ENCODE measurements at regions not wholly inside any gene's neighbourhood (a gene's known extent, or its start where the extent isn't known, plus 50 kb on each side); places are given as distances from the start of the nearest gene placed in this dataset.
"Not testable (repeated sequence)": the region's sequence is repeated elsewhere in the genome, so short reads cannot be mapped to it uniquely, and the experiment has no call there.

DNA sequence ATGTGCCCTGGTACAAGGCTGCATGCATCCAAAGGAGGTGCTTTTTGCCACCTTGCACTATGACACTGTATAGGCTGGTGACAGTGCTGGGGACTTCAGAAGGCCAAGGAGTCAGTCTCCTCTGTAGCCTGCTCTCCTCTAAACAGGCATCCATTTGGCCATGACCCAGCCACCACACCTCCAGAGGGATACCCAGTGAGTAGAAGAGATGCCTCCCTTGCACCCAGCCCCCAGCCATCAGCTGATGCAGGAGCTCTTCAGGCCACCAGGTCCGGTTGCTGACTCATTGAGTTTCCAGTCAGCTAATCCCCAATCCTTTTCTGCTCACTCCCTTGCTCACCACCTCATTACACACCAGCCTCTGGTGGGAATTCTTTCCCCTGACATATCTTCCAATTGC lies 99.8 kb downstream of the PJA1 start:
- Histone ChIP-seq H3K27ac (ENCODE audit: low read depth, low read length) (no peak overlapping the region), H3K4me3 (ENCODE audit: low read depth, low read length) (no peak overlapping the region), H3K27me3 (ENCODE audit: control insufficient read depth, insufficient read depth, low read length) (no peaks in the 10 kb centered on the region), H3K9me3 (ENCODE audit: control insufficient read depth, insufficient read depth, low read length) (no peaks in the 10 kb centered on the region)
- no peak for DNase-seq (ENCODE audit: low read depth, low spot score)
- ChIA-PET POLR2A (interaction anchor here (2.0 kb wide), 1 partner anchor 237 kb away, joined by 8 read pairs; the partner anchor contains the start of gene EFNB1), CTCF (interaction anchor here (3.1 kb wide), 1 partner anchor 237 kb away, joined by 16 read pairs; the partner anchor contains the start of gene EFNB1)
- TF ChIP-seq, protein P1, sequence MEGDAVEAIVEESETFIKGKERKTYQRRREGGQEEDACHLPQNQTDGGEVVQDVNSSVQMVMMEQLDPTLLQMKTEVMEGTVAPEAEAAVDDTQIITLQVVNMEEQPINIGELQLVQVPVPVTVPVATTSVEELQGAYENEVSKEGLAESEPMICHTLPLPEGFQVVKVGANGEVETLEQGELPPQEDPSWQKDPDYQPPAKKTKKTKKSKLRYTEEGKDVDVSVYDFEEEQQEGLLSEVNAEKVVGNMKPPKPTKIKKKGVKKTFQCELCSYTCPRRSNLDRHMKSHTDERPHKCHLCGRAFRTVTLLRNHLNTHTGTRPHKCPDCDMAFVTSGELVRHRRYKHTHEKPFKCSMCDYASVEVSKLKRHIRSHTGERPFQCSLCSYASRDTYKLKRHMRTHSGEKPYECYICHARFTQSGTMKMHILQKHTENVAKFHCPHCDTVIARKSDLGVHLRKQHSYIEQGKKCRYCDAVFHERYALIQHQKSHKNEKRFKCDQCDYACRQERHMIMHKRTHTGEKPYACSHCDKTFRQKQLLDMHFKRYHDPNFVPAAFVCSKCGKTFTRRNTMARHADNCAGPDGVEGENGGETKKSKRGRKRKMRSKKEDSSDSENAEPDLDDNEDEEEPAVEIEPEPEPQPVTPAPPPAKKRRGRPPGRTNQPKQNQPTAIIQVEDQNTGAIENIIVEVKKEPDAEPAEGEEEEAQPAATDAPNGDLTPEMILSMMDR (IDR thresholded peaks at IDR 0.05; ENCODE audit: low read depth, low read length) = no peak

- Histone ChIP-seq H3K27me3 (ENCODE audit: control insufficient read depth, insufficient read depth, low read length) (no peaks in the 10 kb centered on the region), H3K4me3 (ENCODE audit: low read depth, low read length) (no peak overlapping the region), H3K27ac (ENCODE audit: low read depth, low read length) (no peak overlapping the region), H3K9me3 (ENCODE audit: control insufficient read depth, insufficient read depth, low read length) (no peaks in the 10 kb centered on the region)
- ChIA-PET POLR2A (no interaction called here), CTCF (interaction anchor here (1.1 kb wide), 1 partner anchor 236 kb away, joined by 3 read pairs; no protein-coding TSS in a partner anchor)
- TF ChIP-seq, protein P1 (IDR thresholded peaks at IDR 0.05; ENCODE audit: low read depth, low read length) = no peak
- DNase-seq (ENCODE audit: low read depth, low spot score) = no peak
Observed at GRCh38 chrX:69063486-69063885, 101.8 kb downstream of the PJA1 start.

DNA sequence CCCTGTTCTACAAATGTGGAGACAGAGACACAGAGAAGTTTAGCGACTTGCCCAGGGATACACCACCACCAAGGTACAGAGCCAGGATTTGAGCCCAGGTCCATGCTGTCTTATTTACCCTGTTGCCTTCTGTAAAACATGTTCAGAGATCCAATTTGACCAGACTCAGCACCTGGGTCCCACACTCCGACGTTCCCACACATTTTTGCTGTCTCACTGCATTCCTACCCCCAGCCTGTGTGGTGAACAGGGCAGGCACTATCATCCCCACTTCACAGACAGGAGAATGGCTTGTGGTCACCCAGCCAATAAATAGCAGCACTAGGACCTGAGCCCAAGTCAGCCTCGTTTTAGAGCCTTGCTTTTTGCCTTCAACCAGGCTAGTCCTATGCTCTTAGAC lies 102.8 kb downstream of the PJA1 start:
- no peak for DNase-seq (ENCODE audit: low read depth, low spot score)
- no peak overlapping the region for H3K4me3 ChIP-seq (ENCODE audit: low read depth, low read length)
- ChIA-PET POLR2A (no interaction called here), CTCF (interaction anchor here (1.8 to 3.2 kb wide), 2 partner anchors 160 to 234 kb away, joined by 9 to 41 read pairs; partner anchors contain the start of gene EFNB1)
- H3K27me3 ChIP-seq (ENCODE audit: control insufficient read depth, insufficient read depth, low read length) = no peaks in the 10 kb centered on the region
- no peaks in the 10 kb centered on the region for H3K9me3 ChIP-seq (ENCODE audit: control insufficient read depth, insufficient read depth, low read length)
- no peak overlapping the region for H3K27ac ChIP-seq (ENCODE audit: low read depth, low read length)
- TF ChIP-seq, protein P1 (IDR thresholded peaks at IDR 0.05; ENCODE audit: low read depth, low read length) = no peak

DNA sequence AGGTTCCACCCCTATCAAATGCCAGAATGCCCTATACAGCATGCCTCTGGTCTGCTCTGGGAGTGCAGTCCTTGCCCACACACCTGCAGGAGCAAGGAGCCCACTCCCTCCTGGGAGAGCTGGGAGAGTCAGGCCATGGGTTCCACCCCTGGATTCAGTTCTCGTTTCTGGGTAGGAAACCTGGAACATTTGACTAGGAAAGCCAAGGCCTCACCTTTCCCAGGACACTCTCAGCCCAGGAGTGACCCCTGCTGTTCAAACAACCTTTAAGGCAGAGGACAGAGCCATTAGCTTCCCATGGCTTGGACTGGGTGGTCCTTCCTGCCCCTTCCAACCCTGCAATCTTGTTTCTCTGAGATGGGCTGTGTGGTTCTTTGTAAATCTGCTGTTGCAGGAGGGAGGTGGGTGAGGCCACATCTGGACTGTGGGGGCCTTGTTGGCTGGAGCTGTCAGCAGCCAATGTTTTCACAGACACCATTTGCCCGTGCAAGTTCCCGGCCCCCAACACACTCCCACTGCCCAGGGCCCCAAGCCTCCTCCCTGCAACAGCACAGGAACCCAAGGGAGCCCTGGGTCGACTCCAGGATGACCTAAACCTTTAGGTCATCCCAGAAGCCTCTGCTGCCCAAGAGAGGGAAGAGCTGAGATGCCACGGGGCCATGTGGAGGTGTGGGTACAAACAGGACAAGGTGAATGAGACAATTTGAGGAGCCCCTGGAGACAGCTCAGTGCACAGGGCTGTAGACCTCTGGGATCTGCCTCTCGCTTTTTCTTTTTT lies 104.4 kb downstream of the PJA1 start:
- TF ChIP-seq, protein P1 (IDR thresholded peaks at IDR 0.05; ENCODE audit: low read depth, low read length) = peak; percentile 52
- H3K4me3 ChIP-seq (ENCODE audit: low read depth, low read length) = no peak overlapping the region
- no peaks in the 10 kb centered on the region for H3K27me3 ChIP-seq (ENCODE audit: control insufficient read depth, insufficient read depth, low read length)
- ChIA-PET CTCF (interaction anchor here (1.0 to 3.2 kb wide), 3 partner anchors 161 to 235 kb away, joined by 4 to 41 read pairs (median 9); partner anchors contain the start of gene EFNB1), POLR2A (interaction anchor here (2.2 kb wide), 1 partner anchor 232 kb away, joined by 12 read pairs; the partner anchor contains the start of gene EFNB1)
- no peak for DNase-seq (ENCODE audit: low read depth, low spot score)
- no peak overlapping the region for H3K27ac ChIP-seq (ENCODE audit: low read depth, low read length)
- no peaks in the 10 kb centered on the region for H3K9me3 ChIP-seq (ENCODE audit: control insufficient read depth, insufficient read depth, low read length)

GRCh38 chrX:69055193-69055592 lies 110.1 kb downstream of the PJA1 start:
- ChIA-PET CTCF (no interaction called here), POLR2A (interaction anchor here (0.7 kb wide), 1 partner anchor 228 kb away, joined by 3 read pairs; no protein-coding TSS in a partner anchor)
- H3K27ac ChIP-seq (ENCODE audit: low read depth, low read length) = no peak overlapping the region
- no peaks in the 10 kb centered on the region for H3K9me3 ChIP-seq (ENCODE audit: control insufficient read depth, insufficient read depth, low read length)
- DNase-seq (ENCODE audit: low read depth, low spot score) = no peak
- no peak overlapping the region for H3K4me3 ChIP-seq (ENCODE audit: low read depth, low read length)
- TF ChIP-seq, protein P1 (IDR thresholded peaks at IDR 0.05; ENCODE audit: low read depth, low read length) = no peak
- H3K27me3 ChIP-seq (ENCODE audit: control insufficient read depth, insufficient read depth, low read length) = peaks cover 3% of the 10 kb centered on the region

DNA sequence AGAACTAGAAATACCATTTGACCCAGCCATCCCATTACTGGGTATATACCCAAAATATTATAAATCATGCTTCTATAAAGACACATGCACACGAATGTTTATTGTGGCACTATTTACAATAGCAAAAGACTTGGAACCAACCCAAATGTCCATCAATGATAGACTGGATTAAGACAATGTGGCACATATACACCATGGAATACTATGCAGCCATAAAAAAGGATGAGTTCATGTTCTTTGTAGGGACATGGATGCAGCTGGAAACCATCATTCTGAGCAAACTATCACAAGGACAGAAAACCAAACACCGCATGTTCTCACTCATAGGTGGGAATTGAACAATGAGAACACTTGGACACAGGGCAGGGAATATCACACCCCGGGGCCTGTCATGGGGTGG lies 110.8 kb downstream of the PJA1 start:
- H3K27ac ChIP-seq (ENCODE audit: low read depth, low read length); CTCF ChIA-PET: not testable (repeated sequence)
- POLR2A ChIA-PET = interaction anchor here (0.7 kb wide), 1 partner anchor 227 kb away, joined by 3 read pairs; no protein-coding TSS in a partner anchor

More for the DNA sequence above, 110.8 kb downstream of the PJA1 start:
- H3K4me3 ChIP-seq (ENCODE audit: low read depth, low read length); DNase-seq (ENCODE audit: low read depth, low spot score); H3K27me3 ChIP-seq (ENCODE audit: control insufficient read depth, insufficient read depth, low read length); H3K9me3 ChIP-seq (ENCODE audit: control insufficient read depth, insufficient read depth, low read length): not testable (repeated sequence)
